Lung (tissue), 11 donors: ENCODE measurements at regions not wholly inside any gene's neighbourhood (a gene's known extent, or its start where the extent isn't known, plus 50 kb on each side); places are given as distances from the start of the nearest gene placed in this dataset.

Experiments
- ATAC-seq: fragments of 200-7000 bp; cut with Tn5 transposase; one replicate; pipeline ENCODE4 v1.9.1; 2020; ENCODE audit warnings: moderate number of reproducible peaks; ENCODE audit not compliant: insufficient read depth, low FRiP score
- DNase-seq, 3 donors: peaks; one replicate each; pipeline ENCODE4 v3.0.0-alpha.2; 2013 to 2017
- H3K27ac ChIP-seq, 2 donors: one replicate each; pipeline ENCODE4 v1.5.1; 2013; ENCODE audit warnings: mild to moderate bottlenecking in 2 of 2, moderate library complexity in 2 of 2, control low read depth in 1 of 2, inconsistent platforms in 1 of 2, low read depth in 1 of 2, low read length in 1 of 2
- H3K27me3 ChIP-seq, 3 donors: one replicate each; pipeline ENCODE4 v1.5.1; 2013; ENCODE audit warnings: low read length in 2 of 3; ENCODE audit not compliant: control insufficient read depth in 3 of 3, insufficient read depth in 3 of 3
- H3K36me3 ChIP-seq, 4 donors: one replicate each; pipeline ENCODE4 v1.5.1; 2013; ENCODE audit warnings: low read length in 4 of 4, mild to moderate bottlenecking in 1 of 4, moderate library complexity in 1 of 4; ENCODE audit not compliant: control insufficient read depth in 4 of 4, insufficient read depth in 4 of 4
- H3K4me1 ChIP-seq, 5 donors: one replicate each; pipeline ENCODE4 v1.5.1; 2013; ENCODE audit warnings: low read length in 5 of 5, mild to moderate bottlenecking in 2 of 5, moderate library complexity in 1 of 5; ENCODE audit not compliant: control insufficient read depth in 5 of 5, insufficient read depth in 5 of 5
- H3K4me3 ChIP-seq: one replicate; pipeline ENCODE4 v1.5.1; 2013; ENCODE audit warnings: mild to moderate bottlenecking, control low read depth, moderate library complexity
- H3K9ac ChIP-seq, 2 donors: one replicate each; pipeline ENCODE4 v1.5.1; 2013; ENCODE audit warnings: low read length in 2 of 2, control low read depth in 1 of 2; ENCODE audit not compliant: insufficient read depth in 1 of 2
- H3K9me3 ChIP-seq, 4 donors: one replicate each; pipeline ENCODE4 v1.5.1; 2013; ENCODE audit warnings: low read length in 3 of 4, mild to moderate bottlenecking in 1 of 4, moderate library complexity in 1 of 4; ENCODE audit not compliant: control insufficient read depth in 4 of 4, insufficient read depth in 3 of 4
- WGBS, 2 donors: extraction: QIAGEN DNeasy Blood & Tissue Kit; methylation state at CpG; one replicate each; pipeline ENCODE4 v1.1.7; 2013; 5-methylcytosine and 5-hydroxymethylcytosine counted together
- TF ChIP-seq, protein P1 (sequence below): IDR thresholded peaks from 2 replicates; pipeline ENCODE4 v1.5.1; 2012; ENCODE audit warnings: mild to moderate bottlenecking; ENCODE audit errors: control extremely low read depth, extremely low read depth
- donor health status: control.
- donor health status: control.
- donor health status: Bipolar disorder and iron deficiency.
- donor health status: healthy.
- donor health status: DM: yes; HTN: yes; CAD: no.

DNA sequence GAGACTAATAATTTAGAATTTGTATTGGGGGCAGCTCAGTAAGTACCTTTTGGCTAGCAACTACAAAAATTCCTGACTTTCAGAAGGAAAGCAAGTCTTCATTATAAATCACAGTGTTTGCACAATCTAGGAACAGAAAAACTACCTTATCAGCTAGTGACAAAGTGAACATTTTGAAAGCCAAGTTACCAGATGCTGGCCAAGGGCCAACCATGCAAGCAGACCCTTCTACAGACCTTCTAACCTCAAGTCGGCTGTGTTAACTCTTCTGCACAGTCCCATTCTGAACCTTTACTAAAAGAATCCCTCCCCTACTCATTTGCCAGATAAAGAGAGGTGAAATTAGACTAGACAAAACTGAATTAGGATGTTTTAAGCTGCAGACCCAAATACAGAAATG lies 341.9 kb downstream of the COL12A1 start:
- Histone ChIP-seq H3K9ac (no peak overlapping the region), H3K4me1 (no peaks in the 10 kb centered on the region), H3K27ac (no peak overlapping the region), H3K27me3 (no peaks in the 10 kb centered on the region), H3K9me3 (no peaks in the 10 kb centered on the region), H3K36me3 (no peaks in the 10 kb centered on the region), H3K4me3 (no peak overlapping the region)
- TF ChIP-seq, protein P1, sequence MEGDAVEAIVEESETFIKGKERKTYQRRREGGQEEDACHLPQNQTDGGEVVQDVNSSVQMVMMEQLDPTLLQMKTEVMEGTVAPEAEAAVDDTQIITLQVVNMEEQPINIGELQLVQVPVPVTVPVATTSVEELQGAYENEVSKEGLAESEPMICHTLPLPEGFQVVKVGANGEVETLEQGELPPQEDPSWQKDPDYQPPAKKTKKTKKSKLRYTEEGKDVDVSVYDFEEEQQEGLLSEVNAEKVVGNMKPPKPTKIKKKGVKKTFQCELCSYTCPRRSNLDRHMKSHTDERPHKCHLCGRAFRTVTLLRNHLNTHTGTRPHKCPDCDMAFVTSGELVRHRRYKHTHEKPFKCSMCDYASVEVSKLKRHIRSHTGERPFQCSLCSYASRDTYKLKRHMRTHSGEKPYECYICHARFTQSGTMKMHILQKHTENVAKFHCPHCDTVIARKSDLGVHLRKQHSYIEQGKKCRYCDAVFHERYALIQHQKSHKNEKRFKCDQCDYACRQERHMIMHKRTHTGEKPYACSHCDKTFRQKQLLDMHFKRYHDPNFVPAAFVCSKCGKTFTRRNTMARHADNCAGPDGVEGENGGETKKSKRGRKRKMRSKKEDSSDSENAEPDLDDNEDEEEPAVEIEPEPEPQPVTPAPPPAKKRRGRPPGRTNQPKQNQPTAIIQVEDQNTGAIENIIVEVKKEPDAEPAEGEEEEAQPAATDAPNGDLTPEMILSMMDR: no peak
- no peak for ATAC-seq
- WGBS, 2 donors: 50 to 77% methylated on average over 1 of the region's 1 CpG
- no peak for DNase-seq

DNA sequence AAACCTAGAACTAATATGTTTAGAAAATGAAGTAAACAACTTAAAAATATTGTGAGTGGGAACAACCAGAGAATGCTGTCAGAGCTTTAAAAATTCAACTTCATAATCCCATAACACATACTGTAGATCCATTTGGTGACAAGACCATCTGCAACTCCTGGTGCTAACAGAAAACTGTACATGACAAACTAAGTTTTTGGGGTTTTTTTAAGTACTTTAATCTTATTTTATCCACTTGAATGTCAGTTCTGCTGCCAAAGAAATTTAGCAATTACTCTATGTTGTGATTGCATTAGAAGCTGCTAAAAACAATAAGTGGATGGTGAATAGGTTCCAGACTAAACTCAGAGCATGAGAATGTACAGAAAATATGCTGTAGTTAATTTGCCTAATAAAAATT lies 345.4 kb downstream of the COL12A1 start:
- ATAC-seq (no peak), DNase-seq (peak in 2 of 3 donors; percentile 19 to 47)
- no peak overlapping the region for H3K4me3 ChIP-seq
- H3K9ac ChIP-seq: no peak overlapping the region
- H3K9me3 ChIP-seq: no peaks in the 10 kb centered on the region
- TF ChIP-seq, protein P1: no peak
- H3K27me3 ChIP-seq: no peaks in the 10 kb centered on the region
- H3K36me3 ChIP-seq: no peaks in the 10 kb centered on the region
- no peak overlapping the region for H3K27ac ChIP-seq
- H3K4me1 ChIP-seq: no peaks in the 10 kb centered on the region

DNA sequence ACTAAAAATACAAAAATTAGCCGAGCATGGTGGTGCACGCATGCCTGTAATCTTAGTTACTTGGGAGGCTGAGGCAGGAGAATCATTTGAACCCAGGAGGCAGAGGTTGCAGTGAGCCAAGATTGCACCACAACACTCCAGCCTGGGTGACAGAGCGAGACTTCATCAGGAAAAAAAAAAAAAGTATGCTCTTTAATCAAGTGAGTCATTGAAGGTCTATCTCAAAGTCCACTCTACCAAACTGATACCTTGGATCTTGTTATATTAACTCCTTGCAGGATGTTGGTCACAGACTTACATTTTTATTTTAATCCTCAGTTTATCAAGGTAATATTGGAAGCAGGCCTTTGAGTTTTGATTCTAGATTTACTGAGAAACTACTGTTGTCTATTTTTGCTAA lies 348.7 kb downstream of the COL12A1 start:
- ATAC-seq (no peak), DNase-seq (no peak)
- Histone ChIP-seq H3K4me1 (no peaks in the 10 kb centered on the region), H3K27ac (no peak overlapping the region), H3K4me3 (no peak overlapping the region), H3K36me3 (no peaks in the 10 kb centered on the region), H3K27me3 (no peaks in the 10 kb centered on the region), H3K9ac (no peak overlapping the region), H3K9me3 (no peaks in the 10 kb centered on the region)
- WGBS, 2 donors: 92 to 94% methylated on average over 3 of the region's 3 CpGs
- TF ChIP-seq, protein P1: no peak

DNA sequence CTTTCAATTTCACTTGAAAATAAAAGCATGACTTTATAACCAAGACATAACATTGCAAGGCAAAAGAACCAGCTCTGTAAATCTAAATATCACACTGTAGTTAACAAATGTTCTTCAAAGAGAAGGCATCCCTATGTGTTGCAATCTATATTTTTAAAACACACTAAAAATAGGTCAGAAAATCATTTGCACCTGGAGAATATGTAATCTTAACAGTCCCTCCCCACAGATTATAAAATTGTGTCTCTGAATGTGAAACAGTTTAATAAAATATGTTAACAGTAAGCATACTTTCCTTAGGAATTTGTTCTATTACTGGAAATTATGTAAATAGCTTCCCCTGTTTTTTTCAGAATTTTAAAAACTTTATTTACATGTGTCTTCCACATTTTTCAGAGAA lies 351.9 kb downstream of the COL12A1 start:
- Histone ChIP-seq H3K9me3 (no peaks in the 10 kb centered on the region), H3K27me3 (no peaks in the 10 kb centered on the region), H3K9ac (no peak overlapping the region), H3K36me3 (no peaks in the 10 kb centered on the region), H3K27ac (no peak overlapping the region), H3K4me3 (no peak overlapping the region), H3K4me1 (no peaks in the 10 kb centered on the region)
- TF ChIP-seq, protein P1: no peak
- DNase-seq: no peak
- ATAC-seq: no peak
